ENCODE measurements at regions not wholly inside any gene's neighbourhood (a gene's known extent, or its start where the extent isn't known, plus 50 kb on each side); places are given as distances from the start of the nearest gene placed in this dataset.

DNA sequence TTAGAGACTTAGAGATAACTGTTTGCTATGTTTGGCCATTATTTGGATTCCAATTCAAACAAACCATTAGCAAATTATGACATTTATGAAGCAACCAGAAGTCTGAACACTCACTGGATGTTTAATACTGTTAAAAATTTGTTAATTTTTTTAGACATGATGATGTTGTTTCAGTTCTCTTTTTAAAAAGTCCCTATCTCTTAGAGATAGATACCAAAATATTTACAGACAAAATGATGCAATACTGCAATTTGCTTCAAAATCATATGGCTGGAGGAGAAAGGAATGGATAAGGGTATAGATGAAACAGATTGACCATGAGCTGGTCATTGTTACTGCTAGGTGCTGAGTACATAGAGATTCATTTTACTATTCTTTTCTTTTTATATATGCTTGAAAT, 534.6 kb downstream of the BCOR start:
- no peak for DNase-seq
- no peaks in the 10 kb centered on the region for H3K9me3 ChIP-seq (ENCODE audit: control insufficient read depth, low read length)
- H3K36me3 ChIP-seq (ENCODE audit: control insufficient read depth, insufficient read depth, low read length), result no peaks in the 10 kb centered on the region
- H3K4me1 ChIP-seq (ENCODE audit: control insufficient read depth, insufficient read depth, low read length, poor library complexity, severe bottlenecking), result no peaks in the 10 kb centered on the region
- H3K27ac ChIP-seq (ENCODE audit: insufficient read depth, low read length, poor library complexity, severe bottlenecking), result no peak overlapping the region
- H3K27me3 ChIP-seq (replicated peaks; ENCODE audit: control insufficient read depth, insufficient read depth, low read length, poor library complexity, severe bottlenecking), result no peaks in the 10 kb centered on the region
- H3K4me3 ChIP-seq (ENCODE audit: insufficient read depth, low read depth, low read length, poor library complexity, severe bottlenecking), result no peak overlapping the region

DNA sequence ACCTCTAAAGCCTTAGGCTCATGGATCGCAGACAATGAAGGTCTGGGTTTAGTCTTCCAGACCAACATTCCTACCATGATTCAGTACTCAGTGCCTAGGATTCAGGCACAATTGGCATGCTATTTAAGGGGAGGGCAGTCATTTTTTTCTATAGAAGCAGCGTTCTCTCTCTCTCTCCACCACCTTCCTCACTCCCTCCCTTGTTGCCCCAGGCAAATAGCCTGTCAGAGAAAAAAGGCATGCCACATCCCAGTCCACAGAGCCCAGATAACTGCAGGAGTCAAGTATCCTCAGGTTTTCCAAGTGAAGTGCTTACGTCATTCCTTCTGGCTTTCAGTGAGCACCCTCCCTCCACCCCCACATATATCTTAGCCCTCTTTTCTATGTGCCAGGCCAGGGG, 533.0 kb downstream of the BCOR start:
- DNase-seq, result no peak
- Histone ChIP-seq H3K9me3 (ENCODE audit: control insufficient read depth, low read length) (no peaks in the 10 kb centered on the region), H3K4me1 (ENCODE audit: control insufficient read depth, insufficient read depth, low read length, poor library complexity, severe bottlenecking) (no peaks in the 10 kb centered on the region), H3K27me3 (replicated peaks; ENCODE audit: control insufficient read depth, insufficient read depth, low read length, poor library complexity, severe bottlenecking) (no peaks in the 10 kb centered on the region), H3K27ac (ENCODE audit: insufficient read depth, low read length, poor library complexity, severe bottlenecking) (no peak overlapping the region), H3K4me3 (ENCODE audit: insufficient read depth, low read depth, low read length, poor library complexity, severe bottlenecking) (no peak overlapping the region), H3K36me3 (ENCODE audit: control insufficient read depth, insufficient read depth, low read length) (no peaks in the 10 kb centered on the region)

DNA sequence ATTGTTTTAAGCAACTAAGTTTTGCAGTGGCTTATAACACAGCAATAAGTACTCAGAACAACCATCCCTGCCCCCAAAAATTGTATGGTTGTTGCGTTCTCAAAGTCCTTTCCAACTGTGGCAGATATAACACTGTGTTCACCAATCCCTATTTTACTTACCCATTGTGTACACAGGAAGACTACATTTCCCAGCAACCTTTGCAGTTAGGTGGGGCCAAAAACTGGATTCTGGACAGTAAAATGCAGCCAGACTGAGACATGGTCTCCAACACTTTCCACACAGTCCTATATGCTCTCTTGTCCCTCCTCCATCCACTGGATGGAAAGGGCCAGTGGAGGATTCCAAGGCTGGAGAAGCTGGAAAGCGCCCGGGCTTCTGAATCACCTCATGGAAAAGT, 523.6 kb downstream of the BCOR start:
- DNase-seq, result no peak
- Histone ChIP-seq H3K27me3 (replicated peaks; ENCODE audit: control insufficient read depth, insufficient read depth, low read length, poor library complexity, severe bottlenecking) (no peaks in the 10 kb centered on the region), H3K4me1 (ENCODE audit: control insufficient read depth, insufficient read depth, low read length, poor library complexity, severe bottlenecking) (no peaks in the 10 kb centered on the region), H3K27ac (ENCODE audit: insufficient read depth, low read length, poor library complexity, severe bottlenecking) (no peak overlapping the region), H3K4me3 (ENCODE audit: insufficient read depth, low read depth, low read length, poor library complexity, severe bottlenecking) (no peak overlapping the region), H3K9me3 (ENCODE audit: control insufficient read depth, low read length) (no peaks in the 10 kb centered on the region), H3K36me3 (ENCODE audit: control insufficient read depth, insufficient read depth, low read length) (no peaks in the 10 kb centered on the region)

DNA sequence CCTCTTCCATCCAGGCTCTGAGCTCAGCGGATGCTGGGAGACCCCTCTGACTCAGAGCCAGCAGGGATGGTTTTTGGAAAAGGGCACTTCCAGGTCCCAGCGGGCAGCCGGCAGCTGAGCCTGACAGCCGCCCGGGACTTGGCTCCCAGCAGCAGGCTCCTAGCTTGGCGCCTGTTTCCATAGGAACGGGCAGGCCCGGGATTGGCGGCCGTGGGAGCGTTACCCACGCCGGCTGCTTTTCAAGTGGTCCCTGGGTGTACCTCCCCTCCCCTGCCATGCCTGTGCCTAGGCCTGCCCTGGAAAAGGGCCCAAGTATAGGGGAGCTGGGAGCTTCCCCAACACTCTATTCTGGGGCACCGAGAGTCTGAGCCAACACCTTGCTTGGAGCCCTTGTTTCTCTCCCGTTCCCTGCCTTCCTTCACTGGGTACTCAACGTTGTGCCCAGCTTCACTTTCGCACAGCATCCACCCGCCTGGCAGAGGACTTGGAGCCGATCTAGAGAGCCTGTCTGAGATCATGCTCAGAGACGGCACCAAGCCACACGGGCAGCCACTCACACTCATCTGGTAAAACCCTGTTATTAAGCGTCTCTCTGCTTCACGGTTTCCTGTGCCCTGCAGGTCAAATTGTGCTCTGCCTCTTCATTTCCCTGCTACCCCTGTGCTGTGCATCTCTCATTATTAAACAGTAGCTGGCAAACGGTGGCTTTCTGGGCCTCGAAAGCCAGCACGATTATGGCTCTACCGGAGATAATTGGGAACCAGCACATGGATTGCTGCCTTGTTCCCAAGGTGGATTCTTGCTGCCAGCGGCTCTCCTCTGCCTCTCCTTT, 521.5 kb downstream of the BCOR start:
- Histone ChIP-seq H3K36me3 (ENCODE audit: control insufficient read depth, insufficient read depth, low read length) (no peaks in the 10 kb centered on the region), H3K4me1 (ENCODE audit: control insufficient read depth, insufficient read depth, low read length, poor library complexity, severe bottlenecking) (no peaks in the 10 kb centered on the region), H3K27me3 (replicated peaks; ENCODE audit: control insufficient read depth, insufficient read depth, low read length, poor library complexity, severe bottlenecking) (no peaks in the 10 kb centered on the region), H3K4me3 (ENCODE audit: insufficient read depth, low read depth, low read length, poor library complexity, severe bottlenecking) (no peak overlapping the region), H3K9me3 (ENCODE audit: control insufficient read depth, low read length) (no peaks in the 10 kb centered on the region), H3K27ac (ENCODE audit: insufficient read depth, low read length, poor library complexity, severe bottlenecking) (no peak overlapping the region)
- DNase-seq, result no peak

DNA sequence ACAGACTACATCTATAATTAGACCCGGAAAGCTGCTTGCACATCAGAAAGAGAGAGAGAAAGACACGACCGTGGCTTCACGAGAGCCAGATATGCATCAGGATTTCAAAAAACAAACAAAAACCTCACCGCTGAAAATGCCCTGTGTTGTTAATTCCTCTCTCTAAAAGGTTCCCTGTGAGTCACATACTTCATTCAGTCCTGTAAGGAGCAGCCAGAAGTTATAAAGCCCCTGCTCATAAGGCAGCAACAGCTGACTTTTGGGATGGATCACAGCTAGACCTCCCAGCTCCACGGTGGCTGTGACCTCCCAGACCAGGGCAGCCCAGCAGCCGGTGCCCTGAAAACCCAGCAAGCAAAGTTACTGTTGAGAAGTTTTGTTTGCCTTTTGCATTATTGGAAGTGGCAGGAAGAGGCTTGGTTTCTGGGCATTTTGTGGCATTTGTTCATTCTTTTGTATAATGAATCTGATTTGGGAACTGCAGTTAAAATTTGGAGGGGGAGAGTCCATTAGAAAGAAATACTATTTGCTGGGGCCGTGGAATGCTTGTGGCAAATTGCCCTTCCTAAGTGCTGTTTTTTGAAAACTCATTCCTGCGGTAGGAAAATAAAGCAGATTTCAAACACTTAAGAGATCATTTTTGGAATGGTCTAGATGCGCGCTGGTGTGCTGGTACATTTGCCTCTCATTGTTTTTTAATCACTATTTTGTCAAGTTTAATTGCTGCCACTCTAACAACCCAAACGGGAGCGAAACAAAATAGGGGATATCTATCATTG, 520.4 kb downstream of the BCOR start:
- no peak overlapping the region for H3K4me3 ChIP-seq (ENCODE audit: insufficient read depth, low read depth, low read length, poor library complexity, severe bottlenecking)
- no peaks in the 10 kb centered on the region for H3K36me3 ChIP-seq (ENCODE audit: control insufficient read depth, insufficient read depth, low read length)
- DNase-seq, result no peak
- no peaks in the 10 kb centered on the region for H3K27me3 ChIP-seq (replicated peaks; ENCODE audit: control insufficient read depth, insufficient read depth, low read length, poor library complexity, severe bottlenecking)
- no peak overlapping the region for H3K27ac ChIP-seq (ENCODE audit: insufficient read depth, low read length, poor library complexity, severe bottlenecking)
- H3K4me1 ChIP-seq (ENCODE audit: control insufficient read depth, insufficient read depth, low read length, poor library complexity, severe bottlenecking), result no peaks in the 10 kb centered on the region
- no peaks in the 10 kb centered on the region for H3K9me3 ChIP-seq (ENCODE audit: control insufficient read depth, low read length)

DNA sequence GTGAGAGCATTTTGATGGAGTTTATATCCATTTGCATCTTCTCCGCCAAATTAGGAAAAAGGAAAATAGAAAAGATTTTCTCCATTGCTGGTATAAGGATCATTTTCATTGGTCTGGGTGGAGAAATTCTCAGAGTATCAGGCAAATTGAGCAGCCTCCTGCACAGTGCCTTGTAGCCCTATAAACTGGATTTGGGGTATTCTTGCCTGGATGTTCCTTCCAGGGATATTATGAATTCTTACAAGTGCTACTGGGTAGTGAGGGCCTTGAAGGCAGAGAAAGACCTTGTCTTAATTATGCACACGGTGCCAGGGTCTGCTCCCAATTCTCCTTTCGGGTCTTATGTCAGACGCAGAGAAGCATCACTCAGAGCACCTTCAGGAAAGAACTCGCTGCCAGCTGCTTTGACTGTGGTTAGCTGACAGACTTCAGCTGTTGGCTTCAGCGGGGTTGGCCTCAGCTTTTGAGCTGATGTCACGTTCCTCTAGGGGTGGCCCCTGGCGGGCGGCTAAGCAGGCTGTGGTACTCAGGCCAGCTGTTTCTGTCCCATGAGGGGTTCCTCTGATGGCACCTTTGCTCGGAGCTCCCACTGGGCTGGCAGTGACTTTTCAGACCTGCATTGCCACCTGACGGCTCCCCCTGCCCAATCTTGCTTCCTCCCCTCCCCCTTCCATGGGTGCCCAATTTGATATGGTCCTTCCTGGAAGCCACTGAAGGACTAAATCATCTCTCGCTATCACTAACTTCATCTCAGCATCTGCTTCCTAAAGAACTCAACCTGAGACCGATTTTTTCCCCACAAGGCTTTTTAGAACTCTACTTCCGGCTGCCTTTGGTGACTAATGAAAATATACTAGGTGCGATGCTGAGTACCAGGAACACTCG, 519.5 kb downstream of the BCOR start:
- H3K27ac ChIP-seq (ENCODE audit: insufficient read depth, low read length, poor library complexity, severe bottlenecking), result no peak overlapping the region
- no peaks in the 10 kb centered on the region for H3K27me3 ChIP-seq (replicated peaks; ENCODE audit: control insufficient read depth, insufficient read depth, low read length, poor library complexity, severe bottlenecking)
- DNase-seq, result no peak
- H3K36me3 ChIP-seq (ENCODE audit: control insufficient read depth, insufficient read depth, low read length), result no peaks in the 10 kb centered on the region
- H3K9me3 ChIP-seq (ENCODE audit: control insufficient read depth, low read length), result no peaks in the 10 kb centered on the region
- no peak overlapping the region for H3K4me3 ChIP-seq (ENCODE audit: insufficient read depth, low read depth, low read length, poor library complexity, severe bottlenecking)
- H3K4me1 ChIP-seq (ENCODE audit: control insufficient read depth, insufficient read depth, low read length, poor library complexity, severe bottlenecking), result no peaks in the 10 kb centered on the region

DNA sequence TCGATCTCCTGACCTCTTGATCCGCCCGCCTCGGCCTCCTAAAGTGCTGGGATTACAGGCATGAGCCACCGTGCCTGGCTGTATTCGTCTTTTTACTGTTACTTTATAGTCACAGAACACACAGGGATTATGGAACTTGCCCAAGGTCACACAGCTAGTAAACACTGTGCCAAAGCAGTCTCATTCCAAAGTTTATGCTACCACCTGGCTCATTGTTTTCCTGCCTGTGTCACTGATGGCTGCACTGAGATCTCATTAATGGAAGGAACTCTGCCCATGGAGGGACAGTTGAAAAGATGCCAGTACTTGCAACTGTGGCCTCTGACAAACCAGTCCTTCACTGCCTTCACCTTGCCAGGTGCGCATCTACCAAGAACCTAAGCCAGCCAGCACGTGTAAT, 517.7 kb downstream of the BCOR start:
- Histone ChIP-seq H3K4me1 (ENCODE audit: control insufficient read depth, insufficient read depth, low read length, poor library complexity, severe bottlenecking) (no peaks in the 10 kb centered on the region), H3K4me3 (ENCODE audit: insufficient read depth, low read depth, low read length, poor library complexity, severe bottlenecking) (no peak overlapping the region), H3K36me3 (ENCODE audit: control insufficient read depth, insufficient read depth, low read length) (no peaks in the 10 kb centered on the region), H3K27ac (ENCODE audit: insufficient read depth, low read length, poor library complexity, severe bottlenecking) (no peak overlapping the region), H3K9me3 (ENCODE audit: control insufficient read depth, low read length) (no peaks in the 10 kb centered on the region), H3K27me3 (replicated peaks; ENCODE audit: control insufficient read depth, insufficient read depth, low read length, poor library complexity, severe bottlenecking) (no peaks in the 10 kb centered on the region)
- no peak for DNase-seq

DNA sequence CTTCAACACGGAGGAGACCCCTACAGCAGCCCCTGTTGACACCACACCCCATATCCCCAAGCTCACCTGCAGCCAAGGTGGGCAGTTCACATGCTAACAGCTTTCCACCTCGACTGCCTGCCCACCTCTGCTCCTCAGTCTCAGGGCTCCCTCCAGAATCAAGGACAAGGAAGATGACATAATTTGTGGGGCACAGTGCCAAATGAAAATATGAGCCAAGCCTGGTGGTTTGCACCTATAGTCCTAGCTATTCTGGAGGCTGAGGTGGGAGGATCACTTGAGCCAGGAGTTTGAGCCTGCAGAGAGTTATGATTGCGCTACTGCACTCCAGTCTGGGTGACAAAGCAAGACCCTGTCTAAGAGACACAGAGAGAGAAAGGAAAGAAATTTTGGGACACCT, 516.3 kb downstream of the BCOR start:
- no peak for DNase-seq
- Histone ChIP-seq H3K4me3 (ENCODE audit: insufficient read depth, low read depth, low read length, poor library complexity, severe bottlenecking) (no peak overlapping the region), H3K4me1 (ENCODE audit: control insufficient read depth, insufficient read depth, low read length, poor library complexity, severe bottlenecking) (no peaks in the 10 kb centered on the region), H3K9me3 (ENCODE audit: control insufficient read depth, low read length) (no peaks in the 10 kb centered on the region), H3K27ac (ENCODE audit: insufficient read depth, low read length, poor library complexity, severe bottlenecking) (no peak overlapping the region), H3K27me3 (replicated peaks; ENCODE audit: control insufficient read depth, insufficient read depth, low read length, poor library complexity, severe bottlenecking) (no peaks in the 10 kb centered on the region), H3K36me3 (ENCODE audit: control insufficient read depth, insufficient read depth, low read length) (no peaks in the 10 kb centered on the region)

DNA sequence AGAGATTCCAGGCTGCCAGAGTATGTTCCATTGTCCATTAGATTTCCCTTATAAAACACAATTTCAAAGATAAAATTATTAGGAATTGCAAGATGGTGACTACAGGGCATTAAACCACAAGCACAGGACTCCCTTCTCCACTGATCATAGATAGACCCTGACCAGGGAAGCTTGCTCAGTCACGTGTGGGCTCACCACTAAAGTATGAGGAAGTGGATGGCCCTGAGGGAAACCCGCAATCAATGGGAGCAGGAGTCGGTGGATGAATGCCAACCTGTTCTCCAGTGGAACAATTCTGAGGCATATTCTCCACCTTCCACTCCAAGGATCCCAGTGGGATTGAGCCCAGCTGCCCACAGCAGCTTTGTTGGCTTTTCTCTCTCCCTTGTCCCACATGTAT, 515.7 kb downstream of the BCOR start:
- H3K9me3 ChIP-seq (ENCODE audit: control insufficient read depth, low read length), result no peaks in the 10 kb centered on the region
- H3K4me1 ChIP-seq (ENCODE audit: control insufficient read depth, insufficient read depth, low read length, poor library complexity, severe bottlenecking), result no peaks in the 10 kb centered on the region
- DNase-seq, result no peak
- H3K27me3 ChIP-seq (replicated peaks; ENCODE audit: control insufficient read depth, insufficient read depth, low read length, poor library complexity, severe bottlenecking), result no peaks in the 10 kb centered on the region
- no peak overlapping the region for H3K27ac ChIP-seq (ENCODE audit: insufficient read depth, low read length, poor library complexity, severe bottlenecking)
- H3K4me3 ChIP-seq (ENCODE audit: insufficient read depth, low read depth, low read length, poor library complexity, severe bottlenecking), result no peak overlapping the region
- no peaks in the 10 kb centered on the region for H3K36me3 ChIP-seq (ENCODE audit: control insufficient read depth, insufficient read depth, low read length)
